ENCODE measurements at regions not wholly inside any gene's neighbourhood (a gene's known extent, or its start where the extent isn't known, plus 50 kb on each side); places are given as distances from the start of the nearest gene placed in this dataset.

DNA sequence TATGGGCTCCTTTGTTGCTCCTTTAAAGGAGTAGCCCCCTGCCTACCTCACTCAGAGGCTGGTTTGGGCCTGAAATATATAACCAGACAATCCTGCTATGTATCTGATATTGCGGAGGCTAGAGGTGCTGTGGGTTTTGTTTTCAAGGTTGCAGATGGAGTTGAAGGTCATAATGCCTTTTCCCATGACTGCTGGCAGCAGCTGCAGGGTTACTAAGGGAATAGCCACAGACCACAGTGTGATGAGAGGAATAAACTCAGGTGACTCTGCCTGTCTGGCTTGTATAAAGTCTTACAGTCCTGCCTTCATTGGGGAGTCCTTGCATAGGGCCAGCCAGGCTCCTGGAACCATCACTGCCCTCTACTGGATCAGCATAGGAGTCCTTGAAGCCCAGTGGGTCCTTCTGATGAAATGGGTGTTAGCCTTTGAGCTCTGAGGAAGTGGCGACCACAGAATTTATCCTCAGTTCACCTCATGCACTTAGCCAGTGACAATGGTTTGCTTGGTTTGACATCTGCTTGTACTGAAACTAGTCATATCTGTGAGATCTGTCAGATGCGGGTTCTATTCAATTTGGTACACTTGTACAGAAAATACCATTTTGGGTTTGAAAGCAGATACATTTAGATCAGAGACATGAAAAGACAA, 174.4 kb upstream of the HMCN1 start:
- TF ChIP-seq POLR2AphosphoS5 (IDR thresholded peaks at IDR 0.05), result peak in 1 of 3 donors; percentile 52
- TF ChIP-seq, protein P1, sequence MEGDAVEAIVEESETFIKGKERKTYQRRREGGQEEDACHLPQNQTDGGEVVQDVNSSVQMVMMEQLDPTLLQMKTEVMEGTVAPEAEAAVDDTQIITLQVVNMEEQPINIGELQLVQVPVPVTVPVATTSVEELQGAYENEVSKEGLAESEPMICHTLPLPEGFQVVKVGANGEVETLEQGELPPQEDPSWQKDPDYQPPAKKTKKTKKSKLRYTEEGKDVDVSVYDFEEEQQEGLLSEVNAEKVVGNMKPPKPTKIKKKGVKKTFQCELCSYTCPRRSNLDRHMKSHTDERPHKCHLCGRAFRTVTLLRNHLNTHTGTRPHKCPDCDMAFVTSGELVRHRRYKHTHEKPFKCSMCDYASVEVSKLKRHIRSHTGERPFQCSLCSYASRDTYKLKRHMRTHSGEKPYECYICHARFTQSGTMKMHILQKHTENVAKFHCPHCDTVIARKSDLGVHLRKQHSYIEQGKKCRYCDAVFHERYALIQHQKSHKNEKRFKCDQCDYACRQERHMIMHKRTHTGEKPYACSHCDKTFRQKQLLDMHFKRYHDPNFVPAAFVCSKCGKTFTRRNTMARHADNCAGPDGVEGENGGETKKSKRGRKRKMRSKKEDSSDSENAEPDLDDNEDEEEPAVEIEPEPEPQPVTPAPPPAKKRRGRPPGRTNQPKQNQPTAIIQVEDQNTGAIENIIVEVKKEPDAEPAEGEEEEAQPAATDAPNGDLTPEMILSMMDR (IDR thresholded peaks at IDR 0.05 in 8 of 11, conservative IDR thresholded peaks at IDR 0.05 in 3 of 11), result peak in 9 of 11 experiments; percentile 13 to 63 (median 44)
- no peak for TF ChIP-seq POLR2A (IDR thresholded peaks at IDR 0.05)

DNA sequence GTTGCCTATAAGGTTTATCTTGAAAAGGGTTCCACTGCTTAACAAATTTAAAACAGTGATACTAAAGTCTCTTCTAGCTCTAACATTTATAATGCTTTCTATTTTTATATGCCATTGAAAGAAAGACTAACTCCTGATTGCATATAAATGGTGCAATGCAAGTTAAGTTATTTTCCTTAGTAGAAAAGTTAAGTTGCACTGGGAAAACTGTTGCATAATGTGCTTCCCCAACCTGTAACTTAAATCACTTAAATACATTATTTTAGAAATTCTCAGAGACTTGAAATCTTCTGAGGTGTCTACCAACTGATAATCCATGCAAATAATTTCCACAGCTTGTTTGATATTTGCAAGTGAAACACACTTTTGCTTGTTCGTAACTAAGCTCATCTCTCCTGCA, 175.0 kb upstream of the HMCN1 start:
- H3K27me3 ChIP-seq (replicated peaks in 1 of 7), result no peaks in the 10 kb centered on the region
- TF ChIP-seq, protein P1 (IDR thresholded peaks at IDR 0.05 in 8 of 11, conservative IDR thresholded peaks at IDR 0.05 in 3 of 11), result no peak
- TF ChIP-seq POLR2AphosphoS5 (IDR thresholded peaks at IDR 0.05) (no peak), POLR2A (IDR thresholded peaks at IDR 0.05) (no peak)
- 84 to 95% (median 89%) methylated on average over 1 of the region's 1 CpG for WGBS, 5 donors
- no peak overlapping the region for H3K4me3 ChIP-seq
- peaks cover 18 to 38% (median 25%) of the 10 kb centered on the region in 6 donors for H3K4me1 ChIP-seq
- peak overlapping the region in 2 of 8 donors; percentile 47 to 72 for H3K27ac ChIP-seq
- no peaks in the 10 kb centered on the region for H3K9me3 ChIP-seq
- no peak for DNase-seq
- H3K36me3 ChIP-seq, result no peaks in the 10 kb centered on the region
- intact Hi-C loops (cut with DNase I; ENCODE audit: low total_unique reads), result no loop called here

More for the DNA sequence above, 174.4 kb upstream of the HMCN1 start:
- intact Hi-C loops (cut with DNase I; ENCODE audit: low total_unique reads), result loop anchor here (10.0 kb wide), 1 partner anchor 245 kb away; the partner anchor contains the start of gene IVNS1ABP
- peak overlapping the region in 4 of 8 donors; percentile 10 to 72 (median 45) for H3K27ac ChIP-seq
- H3K27me3 ChIP-seq (replicated peaks in 1 of 7), result no peaks in the 10 kb centered on the region
- 50 to 66% (median 52%) methylated on average over 3 of the region's 3 CpGs for WGBS, 5 donors
- H3K4me1 ChIP-seq, result peaks cover 18 to 38% (median 25%) of the 10 kb centered on the region in 6 donors
- no peak overlapping the region for H3K4me3 ChIP-seq
- no peaks in the 10 kb centered on the region for H3K9me3 ChIP-seq
- peak; percentile 76 for DNase-seq
- H3K36me3 ChIP-seq, result no peaks in the 10 kb centered on the region

DNA sequence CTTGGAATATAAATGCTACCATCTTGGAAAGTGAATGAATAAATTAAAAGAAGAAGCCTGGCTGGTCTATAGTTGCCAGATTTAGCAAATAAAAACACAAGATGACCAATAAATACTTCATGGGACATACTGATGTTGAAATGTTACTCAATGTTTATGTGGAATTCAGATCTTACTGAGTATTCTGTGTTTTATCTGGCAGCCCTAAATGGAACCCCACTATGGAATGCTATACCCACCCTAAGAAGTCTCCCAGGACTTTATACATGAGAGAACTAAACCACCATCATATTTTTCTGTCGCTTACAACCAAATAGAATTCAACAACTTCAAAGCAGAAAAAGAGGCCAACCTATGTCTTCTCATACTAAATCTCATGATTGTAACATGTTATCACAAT, 177.6 kb upstream of the HMCN1 start:
- H3K4me3 ChIP-seq, result no peak overlapping the region
- WGBS, 5 donors, result 24 to 100% (median 91%) methylated on average over 1 of the region's 1 CpG

DNA sequence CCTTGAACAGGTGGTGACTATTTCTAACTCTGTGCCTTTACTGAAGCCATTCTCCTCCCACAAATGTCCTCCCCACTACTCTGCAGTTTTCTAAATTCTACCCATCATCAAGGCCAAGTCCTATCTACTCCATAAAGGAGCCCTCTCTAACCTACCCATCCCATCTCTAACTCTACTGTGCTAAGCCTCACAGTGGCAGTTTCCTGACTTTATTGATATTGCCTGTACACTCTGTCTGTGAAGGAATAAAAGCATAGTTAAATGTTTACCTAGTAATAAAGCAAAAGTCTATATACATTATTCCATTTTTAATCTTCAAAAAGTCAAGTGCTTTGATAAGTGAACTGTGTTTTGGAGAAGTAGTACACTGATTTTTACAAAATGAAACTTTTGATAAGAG, 178.4 kb upstream of the HMCN1 start:
- no peaks in the 10 kb centered on the region for H3K9me3 ChIP-seq
- H3K27me3 ChIP-seq (replicated peaks in 1 of 7), result no peaks in the 10 kb centered on the region
- DNase-seq, result no peak
- intact Hi-C loops (cut with DNase I; ENCODE audit: low total_unique reads), result no loop called here
- H3K27ac ChIP-seq, result no peak overlapping the region
- H3K4me3 ChIP-seq, result no peak overlapping the region
- H3K4me1 ChIP-seq, result peaks cover 14 to 23% (median 18%) of the 10 kb centered on the region in 6 donors
- H3K36me3 ChIP-seq, result no peaks in the 10 kb centered on the region
- no peak for TF ChIP-seq POLR2AphosphoS5 (IDR thresholded peaks at IDR 0.05)
- TF ChIP-seq, protein P1 (IDR thresholded peaks at IDR 0.05 in 8 of 11, conservative IDR thresholded peaks at IDR 0.05 in 3 of 11), result no peak
- no peak for TF ChIP-seq POLR2A (IDR thresholded peaks at IDR 0.05)

More for the DNA sequence above, 177.6 kb upstream of the HMCN1 start:
- DNase-seq, result no peak
- TF ChIP-seq POLR2A (IDR thresholded peaks at IDR 0.05) (no peak), POLR2AphosphoS5 (IDR thresholded peaks at IDR 0.05) (no peak)
- TF ChIP-seq, protein P1 (IDR thresholded peaks at IDR 0.05 in 8 of 11, conservative IDR thresholded peaks at IDR 0.05 in 3 of 11), result no peak
- H3K27ac ChIP-seq, result no peak overlapping the region
- H3K4me1 ChIP-seq, result peaks cover 18 to 31% (median 25%) of the 10 kb centered on the region in 6 donors
- H3K36me3 ChIP-seq, result no peaks in the 10 kb centered on the region
- intact Hi-C loops (cut with DNase I; ENCODE audit: low total_unique reads), result no loop called here
- no peaks in the 10 kb centered on the region for H3K9me3 ChIP-seq
- H3K27me3 ChIP-seq (replicated peaks in 1 of 7), result no peaks in the 10 kb centered on the region
